H9 (cell line): ENCODE measurements at regions not wholly inside any gene's neighbourhood (a gene's known extent, or its start where the extent isn't known, plus 50 kb on each side); places are given as distances from the start of the nearest gene placed in this dataset.

ENCODE experiments used
- DNase-seq: peaks from one replicate; pipeline ENCODE4 v3.0.0-alpha.2; 2017
- H2AFZ ChIP-seq: one replicate; pipeline ENCODE4 v1.6.1; 2013; ENCODE audit warnings: mild to moderate bottlenecking, low read length, control low read depth, moderate library complexity
- H2AK5ac ChIP-seq: 2 replicates; pipeline ENCODE4 v1.6.1; 2013; ENCODE audit warnings: low read length, control low read depth, mixed read lengths; ENCODE audit not compliant: insufficient read length
- H2BK120ac ChIP-seq: one replicate; pipeline ENCODE4 v1.6.1; 2013; ENCODE audit warnings: low read depth, mild to moderate bottlenecking, low read length, control low read depth, inconsistent platforms; ENCODE audit not compliant: poor library complexity, severe bottlenecking
- H2BK12ac ChIP-seq: 2 replicates; pipeline ENCODE4 v1.6.1; 2013; ENCODE audit warnings: low read length, control low read depth, mixed read lengths, low read depth; ENCODE audit not compliant: insufficient read length
- H2BK15ac ChIP-seq: 2 replicates; pipeline ENCODE4 v1.6.1; 2013; ENCODE audit warnings: low read depth, low read length, control low read depth
- H2BK20ac ChIP-seq: one replicate; pipeline ENCODE4 v1.6.1; 2013; ENCODE audit warnings: low read depth, mild to moderate bottlenecking, low read length, control low read depth, inconsistent platforms; ENCODE audit not compliant: poor library complexity, severe bottlenecking
- H2BK5ac ChIP-seq: 2 replicates; pipeline ENCODE4 v1.6.1; 2013; ENCODE audit warnings: low read length, control low read depth, mixed read lengths; ENCODE audit not compliant: insufficient read length
- H3K14ac ChIP-seq: 2 replicates; pipeline ENCODE4 v1.6.1; 2013; ENCODE audit warnings: low read length, control low read depth; ENCODE audit not compliant: insufficient read depth
- H3K18ac ChIP-seq: 2 replicates; pipeline ENCODE4 v1.6.1; 2013; ENCODE audit warnings: low read depth, mild to moderate bottlenecking, mixed read lengths, low read length, control low read depth; ENCODE audit not compliant: insufficient read length
- H3K23ac ChIP-seq: 2 replicates; pipeline ENCODE4 v1.6.1; 2013; ENCODE audit warnings: low read length, control low read depth, mixed read lengths, low read depth; ENCODE audit not compliant: insufficient read length
- H3K23me2 ChIP-seq: 2 replicates; pipeline ENCODE4 v1.6.1; 2013; ENCODE audit warnings: low read depth, mild to moderate bottlenecking, mixed read lengths, low read length, control low read depth; ENCODE audit not compliant: insufficient read length, poor library complexity, severe bottlenecking
- H3K27ac ChIP-seq: 2 replicates; pipeline ENCODE4 v1.5.1; 2013; ENCODE audit warnings: low read length, control low read depth, mixed read lengths, low read depth; ENCODE audit not compliant: insufficient read length
- H3K27me3 ChIP-seq: 2 replicates; pipeline ENCODE4 v1.6.1; 2013; ENCODE audit warnings: low read length, control low read depth, inconsistent platforms; ENCODE audit not compliant: insufficient read depth
- H3K4ac ChIP-seq: 2 replicates; pipeline ENCODE4 v1.6.1; 2013; ENCODE audit warnings: low read depth, mild to moderate bottlenecking, control low read depth, inconsistent platforms, low read length, moderate library complexity
- H3K4me1 ChIP-seq: 2 replicates; pipeline ENCODE4 v1.6.1; 2013; ENCODE audit warnings: low read length, control low read depth, inconsistent platforms; ENCODE audit not compliant: insufficient read depth
- H3K4me2 ChIP-seq: 2 replicates; pipeline ENCODE4 v1.6.1; 2013; ENCODE audit warnings: low read length, control low read depth, mixed read lengths; ENCODE audit not compliant: insufficient read length, insufficient read depth
- H3K56ac ChIP-seq: 2 replicates; pipeline ENCODE4 v1.6.1; 2013; ENCODE audit warnings: low read depth, mild to moderate bottlenecking, mixed read lengths, low read length, control low read depth; ENCODE audit not compliant: insufficient read length
- H3K79me1 ChIP-seq: 2 replicates; pipeline ENCODE4 v1.6.1; 2013; ENCODE audit warnings: low read depth, mild to moderate bottlenecking, moderate library complexity, low read length, control low read depth, inconsistent platforms; ENCODE audit not compliant: insufficient read depth, poor library complexity, severe bottlenecking
- H3K79me2 ChIP-seq: 2 replicates; pipeline ENCODE4 v1.6.1; 2013; ENCODE audit warnings: low read length, control low read depth, inconsistent platforms; ENCODE audit not compliant: insufficient read depth
- H3K9ac ChIP-seq: 2 replicates; pipeline ENCODE4 v1.6.1; 2013; ENCODE audit warnings: low read length, control low read depth, mixed read lengths; ENCODE audit not compliant: insufficient read length; ENCODE audit errors: extremely low read depth
- H3K9me3 ChIP-seq: one replicate; pipeline ENCODE4 v1.6.1; 2013; ENCODE audit warnings: low read depth, low read length, inconsistent platforms; ENCODE audit not compliant: control insufficient read depth
- H3T11ph ChIP-seq: one replicate; pipeline ENCODE4 v1.6.1; 2013; ENCODE audit warnings: mild to moderate bottlenecking, low read length, control low read depth, inconsistent platforms
- H4K20me1 ChIP-seq: one replicate; pipeline ENCODE4 v1.6.1; 2013; ENCODE audit not compliant: control insufficient read depth, insufficient read length, insufficient read depth
- H4K5ac ChIP-seq: 2 replicates; pipeline ENCODE4 v1.6.1; 2013; ENCODE audit warnings: low read depth, mild to moderate bottlenecking, mixed read lengths, low read length, control low read depth; ENCODE audit not compliant: insufficient read length
- H4K8ac ChIP-seq: replicated peaks from 2 replicates; pipeline ENCODE4 v1.6.1; 2013; ENCODE audit warnings: low read length, control low read depth, mixed read lengths, low read depth; ENCODE audit not compliant: insufficient read length
- H4K91ac ChIP-seq: 2 replicates; pipeline ENCODE4 v1.6.1; 2013; ENCODE audit warnings: low read depth, mild to moderate bottlenecking, moderate library complexity, mixed read lengths, low read length, control low read depth; ENCODE audit not compliant: insufficient read length
- H3K27ac Mint-ChIP-seq, 3 experiments: 2 replicates in 2 of 3; 3 replicates in 1 of 3; pipeline ENCODE4 v1.8.0; 2020 to 2021; ENCODE audit warnings: mixed read lengths in 3 of 3, mild to moderate bottlenecking in 1 of 3, moderate library complexity in 1 of 3
- H3K27me3 Mint-ChIP-seq: 2 replicates; pipeline ENCODE4 v1.8.0; 2021; ENCODE audit warnings: low read depth, mild to moderate bottlenecking, moderate library complexity, mixed read lengths
- H3K36me3 Mint-ChIP-seq, 3 experiments: 2 replicates in 2 of 3; 3 replicates in 1 of 3; pipeline ENCODE4 v1.8.0; 2020 to 2021; ENCODE audit warnings: low read depth in 3 of 3, mixed read lengths in 3 of 3; ENCODE audit not compliant: insufficient read depth in 1 of 3
- H3K4me1 Mint-ChIP-seq, 2 experiments: 2 replicates each; pipeline ENCODE4 v1.8.0; 2020; ENCODE audit warnings: mixed read lengths in 2 of 2
- H3K4me3 Mint-ChIP-seq, 2 experiments: 2 replicates in 1 of 2; 3 replicates in 1 of 2; pipeline ENCODE4 v1.8.0; 2020 to 2021; ENCODE audit warnings: mild to moderate bottlenecking in 2 of 2, mixed read lengths in 2 of 2, moderate library complexity in 1 of 2
- H3K9me3 Mint-ChIP-seq, 2 experiments: 2 replicates in 1 of 2; 3 replicates in 1 of 2; pipeline ENCODE4 v1.8.0; 2020; ENCODE audit warnings: mild to moderate bottlenecking in 2 of 2, mixed read lengths in 2 of 2, moderate library complexity in 1 of 2
- WGBS: extraction: QIAGEN DNeasy Blood & Tissue Kit; methylation state at CpG from one replicate; pipeline ENCODE4 v1.1.7; 2013; ENCODE audit warnings: missing lambda C conversion rate, low lambda C conversion rate, mixed read lengths; ENCODE audit not compliant: insufficient read length; ENCODE audit errors: extremely low coverage; 5-methylcytosine and 5-hydroxymethylcytosine counted together
- TF ChIP-seq, protein P1 (sequence below): fragments of 200-600 bp; sonication (generic); conservative IDR thresholded peaks from 3 replicates; pipeline ENCODE4 v1.8.0; 2021; ENCODE audit warnings: antibody characterized with exemption, mild to moderate bottlenecking

DNA sequence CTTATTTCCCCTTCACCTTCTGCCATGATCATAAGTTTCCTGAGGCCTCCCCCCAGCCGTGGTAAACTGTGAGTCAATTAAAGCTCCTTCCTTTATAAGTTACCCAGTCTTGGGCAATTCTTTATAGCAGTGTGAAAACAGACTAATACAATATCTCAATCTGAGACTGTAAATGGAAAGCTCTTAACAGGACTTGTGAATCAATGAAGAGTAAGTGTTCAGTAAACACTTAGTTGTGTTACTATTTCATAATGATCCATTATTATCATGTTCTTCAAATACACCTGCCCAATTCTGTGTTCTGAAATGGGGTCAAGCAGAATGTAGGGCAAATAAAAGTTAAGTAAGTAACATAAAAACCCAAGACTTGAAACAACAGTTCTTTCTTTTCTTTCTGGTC lies 266.2 kb downstream of the TENT5A start:
- Histone ChIP-seq H3K4me1 (no peaks in the 10 kb centered on the region), H4K8ac (no peak overlapping the region), H2BK12ac (no peak overlapping the region), H3K4ac (no peak overlapping the region), H3K79me2 (no peaks in the 10 kb centered on the region), H4K91ac (no peak overlapping the region), H3K23me2 (no peaks in the 10 kb centered on the region), H2BK120ac (no peak overlapping the region), H2BK20ac (no peak overlapping the region), H3K4me2 (no peak overlapping the region), H2BK5ac (no peak overlapping the region), H2AK5ac (no peak overlapping the region), H3K27me3 (no peaks in the 10 kb centered on the region), H3K79me1 (no peaks in the 10 kb centered on the region), H3K27ac (no peak overlapping the region), H3K14ac (no peak overlapping the region), H3K23ac (no peak overlapping the region), H4K20me1 (no peaks in the 10 kb centered on the region), H4K5ac (no peak overlapping the region), H3T11ph (no peak overlapping the region), H2BK15ac (no peak overlapping the region), H3K9me3 (no peaks in the 10 kb centered on the region), H3K18ac (no peak overlapping the region), H3K9ac (no peak overlapping the region), H2AFZ (no peak overlapping the region), H3K56ac (no peak overlapping the region)
- peak overlapping the region in 1 of 3 experiments; percentile 69; a peak in 1 of 7 replicates for H3K27ac Mint-ChIP-seq
- TF ChIP-seq, protein P1, sequence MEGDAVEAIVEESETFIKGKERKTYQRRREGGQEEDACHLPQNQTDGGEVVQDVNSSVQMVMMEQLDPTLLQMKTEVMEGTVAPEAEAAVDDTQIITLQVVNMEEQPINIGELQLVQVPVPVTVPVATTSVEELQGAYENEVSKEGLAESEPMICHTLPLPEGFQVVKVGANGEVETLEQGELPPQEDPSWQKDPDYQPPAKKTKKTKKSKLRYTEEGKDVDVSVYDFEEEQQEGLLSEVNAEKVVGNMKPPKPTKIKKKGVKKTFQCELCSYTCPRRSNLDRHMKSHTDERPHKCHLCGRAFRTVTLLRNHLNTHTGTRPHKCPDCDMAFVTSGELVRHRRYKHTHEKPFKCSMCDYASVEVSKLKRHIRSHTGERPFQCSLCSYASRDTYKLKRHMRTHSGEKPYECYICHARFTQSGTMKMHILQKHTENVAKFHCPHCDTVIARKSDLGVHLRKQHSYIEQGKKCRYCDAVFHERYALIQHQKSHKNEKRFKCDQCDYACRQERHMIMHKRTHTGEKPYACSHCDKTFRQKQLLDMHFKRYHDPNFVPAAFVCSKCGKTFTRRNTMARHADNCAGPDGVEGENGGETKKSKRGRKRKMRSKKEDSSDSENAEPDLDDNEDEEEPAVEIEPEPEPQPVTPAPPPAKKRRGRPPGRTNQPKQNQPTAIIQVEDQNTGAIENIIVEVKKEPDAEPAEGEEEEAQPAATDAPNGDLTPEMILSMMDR: no peak
- no peak overlapping the region for H3K4me3 Mint-ChIP-seq
- H3K27me3 Mint-ChIP-seq: no peaks in the 10 kb centered on the region
- no peaks in the 10 kb centered on the region for H3K36me3 Mint-ChIP-seq
- no peak for DNase-seq
- H3K4me1 Mint-ChIP-seq: no peaks in the 10 kb centered on the region
- no peaks in the 10 kb centered on the region for H3K9me3 Mint-ChIP-seq
- WGBS: no CpG with 5 or more reads among the region's 1 CpG
